Muscle of arm (tissue), 1 donor: ENCODE measurements at regions not wholly inside any gene's neighbourhood (a gene's known extent, or its start where the extent isn't known, plus 50 kb on each side); places are given as distances from the start of the nearest gene placed in this dataset.

ENCODE experiments used
- DNase-seq: peaks from one replicate; pipeline ENCODE4 v3.0.0-alpha.2; 2013

- DNase-seq = no peak
Measured at GRCh38 chr15:62697636-62698035, 344.9 kb upstream of the TPM1 start.

- DNase-seq = no peak
Measured at GRCh38 chr15:62698646-62699045, 343.9 kb upstream of the TPM1 start.

GRCh38 chr15:62706317-62706716, 336.2 kb upstream of the TPM1 start:
- DNase-seq = no peak

GRCh38 chr15:62708470-62708869, 334.1 kb upstream of the TPM1 start:
- no peak for DNase-seq

GRCh38 chr15:62709261-62709660, 333.3 kb upstream of the TPM1 start:
- no peak for DNase-seq

- no peak for DNase-seq
Measured at GRCh38 chr15:62711691-62712454, 330.7 kb upstream of the TPM1 start.

GRCh38 chr15:62712455-62712839, 330.1 kb upstream of the TPM1 start:
- no peak for DNase-seq

GRCh38 chr15:62715946-62716345, 326.6 kb upstream of the TPM1 start:
- DNase-seq = no peak

- no peak for DNase-seq
Measured at GRCh38 chr15:62717496-62717895, 325.1 kb upstream of the TPM1 start.

GRCh38 chr15:62719316-62719715, 323.2 kb upstream of the TPM1 start:
- no peak for DNase-seq

GRCh38 chr15:62722237-62722636, 320.3 kb upstream of the TPM1 start:
- DNase-seq = no peak

GRCh38 chr15:62726461-62726860, 316.1 kb upstream of the TPM1 start:
- no peak for DNase-seq

- no peak for DNase-seq
Measured at GRCh38 chr15:62727501-62727900, 315.0 kb upstream of the TPM1 start.

- DNase-seq = no peak
Measured at GRCh38 chr15:62730825-62731224, 311.7 kb upstream of the TPM1 start.

- DNase-seq = no peak
Measured at GRCh38 chr15:62732078-62732477, 310.5 kb upstream of the TPM1 start.

- no peak for DNase-seq
Measured at GRCh38 chr15:62734706-62735105, 307.8 kb upstream of the TPM1 start.

- DNase-seq = no peak
Measured at GRCh38 chr15:62736756-62737155, 305.8 kb upstream of the TPM1 start.

- no peak for DNase-seq
Measured at GRCh38 chr15:62737551-62737950, 305.0 kb upstream of the TPM1 start.

GRCh38 chr15:62739082-62739481, 303.5 kb upstream of the TPM1 start:
- no peak for DNase-seq

GRCh38 chr15:62739507-62739906, 303.0 kb upstream of the TPM1 start:
- DNase-seq = no peak

GRCh38 chr15:62740141-62741004, 302.2 kb upstream of the TPM1 start:
- no peak for DNase-seq

- DNase-seq = no peak
Measured at GRCh38 chr15:62741106-62741505, 301.4 kb upstream of the TPM1 start.
